HepG2 (cell line): ENCODE measurements at regions not wholly inside any gene's neighbourhood (a gene's known extent, or its start where the extent isn't known, plus 50 kb on each side); places are given as distances from the start of the nearest gene placed in this dataset.
A peak's percentile ranks its signal among the peaks of the same experiment; 100 is the strongest.

Experiments used
- EZH2 ChIP-seq: conservative IDR thresholded peaks from 2 replicates; pipeline ENCODE4 v1.6.1; 2012; ENCODE audit warnings: mild to moderate bottlenecking, low read depth, low read length, moderate library complexity
- JUN ChIP-seq: sonication (generic); formaldehyde crosslinking; IDR thresholded peaks from 2 replicates; pipeline ENCODE4 v1.4.0; 2020; ENCODE audit warnings: mild to moderate bottlenecking, missing genetic modification reagents
- TIGD3 ChIP-seq: sonication (generic); formaldehyde crosslinking; IDR thresholded peaks from 2 replicates; pipeline ENCODE4 v1.5.1; 2020; ENCODE audit warnings: mild to moderate bottlenecking, missing genetic modification reagents, borderline replicate concordance
- TF ChIP-seq, protein P1 (sequence below): sonication (generic); formaldehyde crosslinking; IDR thresholded peaks from 2 replicates; pipeline ENCODE4 v1.4.0; 2020; ENCODE audit warnings: missing genetic modification reagents, mild to moderate bottlenecking, borderline replicate concordance
- TF ChIP-seq, protein P2 (sequence below): sonication (generic); formaldehyde crosslinking; IDR thresholded peaks from 2 replicates; pipeline ENCODE4 v1.4.0; 2020; ENCODE audit warnings: missing genetic modification reagents

DNA sequence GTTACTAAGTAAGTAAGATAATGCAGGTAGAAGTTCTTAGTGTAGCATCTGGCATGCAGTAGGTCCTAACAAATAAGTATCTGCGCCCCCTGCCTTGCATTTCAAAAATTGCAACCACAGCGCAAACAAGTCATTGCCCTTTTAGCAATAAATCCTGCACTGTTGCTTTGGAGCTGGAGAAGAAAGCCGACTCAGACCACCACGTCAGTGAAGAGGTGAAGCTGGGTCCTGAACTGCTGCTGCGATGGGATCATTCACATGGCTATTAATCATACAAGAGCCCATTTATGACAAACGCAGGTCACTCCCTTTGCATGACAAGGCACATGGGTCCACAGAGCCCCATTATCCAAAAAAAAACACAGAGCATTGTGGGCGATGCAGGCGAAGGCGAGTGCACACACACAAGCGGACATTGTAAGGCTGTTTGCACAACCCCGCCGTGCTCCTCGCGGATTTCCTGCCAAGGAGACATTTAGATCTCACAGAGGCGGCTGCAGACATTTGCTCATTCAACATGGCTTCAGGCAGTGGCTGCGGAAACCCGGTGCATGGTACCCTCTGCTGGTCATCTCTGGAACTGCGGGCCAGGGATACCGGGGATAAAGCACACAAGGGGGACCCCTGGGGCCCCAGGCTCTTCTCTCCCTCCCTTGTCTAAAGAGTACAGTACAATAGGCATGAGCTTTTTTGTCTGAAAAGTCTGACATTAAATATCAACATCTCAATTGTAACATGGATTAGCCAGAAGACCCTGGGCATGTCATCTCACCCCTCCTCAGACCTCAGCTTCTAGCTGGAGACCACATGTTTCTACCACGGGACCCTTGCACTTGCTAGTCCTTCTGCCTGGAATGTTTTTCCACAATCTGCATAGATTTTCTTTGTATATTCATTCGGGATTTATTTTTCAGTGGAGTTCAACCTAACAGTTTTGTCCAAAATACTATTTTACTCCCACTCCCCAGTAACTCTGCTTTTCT lies 56.7 kb downstream of the CYRIA start (continued):
- TF ChIP-seq, protein P1, sequence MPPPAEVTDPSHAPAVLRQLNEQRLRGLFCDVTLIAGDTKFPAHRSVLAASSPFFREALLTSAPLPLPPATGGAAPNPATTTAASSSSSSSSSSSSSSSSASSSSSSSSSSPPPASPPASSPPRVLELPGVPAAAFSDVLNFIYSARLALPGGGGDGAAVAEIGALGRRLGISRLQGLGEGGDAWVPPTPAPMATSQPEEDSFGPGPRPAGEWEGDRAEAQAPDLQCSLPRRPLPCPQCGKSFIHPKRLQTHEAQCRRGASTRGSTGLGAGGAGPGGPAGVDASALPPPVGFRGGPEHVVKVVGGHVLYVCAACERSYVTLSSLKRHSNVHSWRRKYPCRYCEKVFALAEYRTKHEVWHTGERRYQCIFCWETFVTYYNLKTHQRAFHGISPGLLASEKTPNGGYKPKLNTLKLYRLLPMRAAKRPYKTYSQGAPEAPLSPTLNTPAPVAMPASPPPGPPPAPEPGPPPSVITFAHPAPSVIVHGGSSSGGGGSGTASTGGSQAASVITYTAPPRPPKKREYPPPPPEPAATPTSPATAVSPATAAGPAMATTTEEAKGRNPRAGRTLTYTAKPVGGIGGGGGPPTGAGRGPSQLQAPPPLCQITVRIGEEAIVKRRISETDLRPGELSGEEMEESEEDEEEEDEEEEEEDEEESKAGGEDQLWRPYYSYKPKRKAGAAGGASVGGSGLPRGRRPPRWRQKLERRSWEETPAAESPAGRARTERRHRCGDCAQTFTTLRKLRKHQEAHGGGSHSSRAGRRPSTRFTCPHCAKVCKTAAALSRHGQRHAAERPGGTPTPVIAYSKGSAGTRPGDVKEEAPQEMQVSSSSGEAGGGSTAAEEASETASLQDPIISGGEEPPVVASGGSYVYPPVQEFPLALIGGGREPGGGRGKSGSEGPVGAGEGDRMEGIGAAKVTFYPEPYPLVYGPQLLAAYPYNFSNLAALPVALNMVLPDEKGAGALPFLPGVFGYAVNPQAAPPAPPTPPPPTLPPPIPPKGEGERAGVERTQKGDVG (CRISPR knock-in tag) = 0 out of 2 replicates have a peak, but pooled peaks have one; percentile 67
- TF ChIP-seq TIGD3 (CRISPR knock-in tag) (no peak), EZH2 (no peak), JUN (CRISPR knock-in tag) (no peak)
- TF ChIP-seq, protein P2, sequence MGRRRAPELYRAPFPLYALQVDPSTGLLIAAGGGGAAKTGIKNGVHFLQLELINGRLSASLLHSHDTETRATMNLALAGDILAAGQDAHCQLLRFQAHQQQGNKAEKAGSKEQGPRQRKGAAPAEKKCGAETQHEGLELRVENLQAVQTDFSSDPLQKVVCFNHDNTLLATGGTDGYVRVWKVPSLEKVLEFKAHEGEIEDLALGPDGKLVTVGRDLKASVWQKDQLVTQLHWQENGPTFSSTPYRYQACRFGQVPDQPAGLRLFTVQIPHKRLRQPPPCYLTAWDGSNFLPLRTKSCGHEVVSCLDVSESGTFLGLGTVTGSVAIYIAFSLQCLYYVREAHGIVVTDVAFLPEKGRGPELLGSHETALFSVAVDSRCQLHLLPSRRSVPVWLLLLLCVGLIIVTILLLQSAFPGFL (CRISPR knock-in tag) = no peak
